ENCODE measurements at regions not wholly inside any gene's neighbourhood (a gene's known extent, or its start where the extent isn't known, plus 50 kb on each side); places are given as distances from the start of the nearest gene placed in this dataset.

DNA sequence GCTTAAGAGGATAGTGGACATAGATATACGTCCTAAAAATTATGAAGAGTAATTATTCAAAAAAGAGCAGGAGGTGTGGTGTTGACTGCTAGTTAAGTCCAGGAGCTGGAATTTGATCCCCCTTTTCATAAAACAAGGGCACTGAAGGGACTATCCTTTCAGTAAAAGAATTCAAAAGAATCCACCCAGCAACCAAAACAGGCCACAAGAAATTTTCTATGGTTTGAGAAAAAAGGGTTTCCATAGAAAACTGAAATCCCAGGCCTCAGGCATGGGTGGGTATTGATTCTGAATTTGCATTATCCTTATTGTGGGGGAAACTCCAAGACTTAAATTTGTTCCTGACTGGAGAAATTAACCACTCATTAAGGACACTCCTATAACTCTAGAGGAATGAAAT, 269.0 kb upstream of the MPDZ start:
- no peak for TF ChIP-seq CTCF (IDR thresholded peaks at IDR 0.05; ENCODE audit: insufficient read depth, low read depth, low read length, missing control alignments)
- no peak for DNase-seq (ENCODE audit: low read depth)
- H3K4me3 ChIP-seq (ENCODE audit: low read length) = no peak overlapping the region

DNA sequence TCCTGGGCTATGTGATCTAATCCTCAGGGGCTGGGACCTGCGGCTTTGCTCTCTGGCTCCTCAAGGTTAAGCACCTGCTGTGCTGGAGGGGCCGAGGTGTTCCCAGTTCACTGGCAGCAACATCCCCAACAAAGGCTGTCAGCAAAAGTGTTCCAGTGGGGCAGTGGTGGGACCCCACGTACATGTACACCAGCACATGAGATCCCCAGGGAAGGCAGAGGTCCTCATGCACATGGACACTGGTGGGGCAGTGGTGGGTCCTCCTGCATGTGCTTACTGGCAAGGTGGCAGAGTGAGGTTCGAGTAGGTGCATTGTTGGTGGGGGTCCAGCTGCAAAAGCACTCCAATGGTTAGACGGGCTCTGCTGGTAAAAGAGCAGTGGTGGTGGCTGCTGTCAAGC, 255.6 kb upstream of the MPDZ start:
- H3K4me3 ChIP-seq (ENCODE audit: low read length) = no peak overlapping the region
- no peak for TF ChIP-seq CTCF (IDR thresholded peaks at IDR 0.05; ENCODE audit: insufficient read depth, low read depth, low read length, missing control alignments)

DNA sequence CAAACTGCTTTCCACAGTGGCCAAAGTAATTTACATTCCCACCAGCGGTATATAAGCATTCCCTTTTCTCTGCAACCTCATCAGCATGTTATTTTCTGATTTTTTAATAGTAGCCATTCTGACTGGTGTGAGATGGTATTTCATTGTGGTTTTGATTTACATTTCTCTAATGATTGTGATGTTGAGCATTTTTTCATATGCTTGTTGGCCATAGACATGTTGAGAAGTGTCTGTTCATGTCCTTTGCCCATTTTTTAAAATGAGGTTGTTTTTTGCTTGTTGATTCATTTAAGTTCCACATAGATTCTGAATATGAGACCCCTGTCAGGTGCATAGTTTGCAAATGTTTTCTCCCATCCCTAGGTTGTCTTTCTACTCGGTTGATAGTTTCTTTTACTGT, 254.5 kb upstream of the MPDZ start:
- DNase-seq (ENCODE audit: low read depth) = peak; percentile 44
- no peak for TF ChIP-seq CTCF (IDR thresholded peaks at IDR 0.05; ENCODE audit: insufficient read depth, low read depth, low read length, missing control alignments)
- no peak overlapping the region for H3K4me3 ChIP-seq (ENCODE audit: low read length)

More for the DNA sequence above, 255.6 kb upstream of the MPDZ start:
- DNase-seq (ENCODE audit: low read depth) = no peak

GRCh38 chr9:13532407-13532806, 252.9 kb upstream of the MPDZ start:
- DNase-seq (ENCODE audit: low read depth) = peak; percentile 46
- no peak overlapping the region for H3K4me3 ChIP-seq (ENCODE audit: low read length)
- TF ChIP-seq CTCF (IDR thresholded peaks at IDR 0.05; ENCODE audit: insufficient read depth, low read depth, low read length, missing control alignments) = no peak

- TF ChIP-seq CTCF (IDR thresholded peaks at IDR 0.05; ENCODE audit: insufficient read depth, low read depth, low read length, missing control alignments) = no peak
- peak; percentile 84 for DNase-seq (ENCODE audit: low read depth)
- H3K4me3 ChIP-seq (ENCODE audit: low read length) = no peak overlapping the region
Measured at GRCh38 chr9:13529321-13530104, 250.0 kb upstream of the MPDZ start.

DNA sequence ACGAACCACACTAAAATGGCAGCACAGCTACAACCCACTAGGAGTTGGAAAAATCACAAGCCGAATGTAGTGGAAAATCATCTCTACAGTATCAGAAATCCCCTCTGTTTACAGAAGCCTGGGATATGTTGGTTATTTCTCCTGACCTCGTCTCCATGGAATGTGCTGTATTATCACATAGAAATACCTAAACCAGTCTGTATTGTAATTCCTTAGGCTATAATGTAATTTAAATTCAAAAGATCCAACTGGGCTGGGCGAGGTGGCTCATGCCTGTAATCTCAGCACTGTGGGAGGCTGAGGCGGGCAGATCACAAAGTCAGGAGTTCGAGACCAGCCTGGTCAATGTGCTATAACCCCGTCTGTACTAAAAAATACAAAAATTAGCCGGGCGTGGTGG, 244.8 kb upstream of the MPDZ start:
- H3K4me3 ChIP-seq (ENCODE audit: low read length) = no peak overlapping the region
- DNase-seq (ENCODE audit: low read depth) = peak; percentile 26
- no peak for TF ChIP-seq CTCF (IDR thresholded peaks at IDR 0.05; ENCODE audit: insufficient read depth, low read depth, low read length, missing control alignments)

- DNase-seq (ENCODE audit: low read depth) = no peak
- H3K4me3 ChIP-seq (ENCODE audit: low read length) = no peak overlapping the region
- no peak for TF ChIP-seq CTCF (IDR thresholded peaks at IDR 0.05; ENCODE audit: insufficient read depth, low read depth, low read length, missing control alignments)
Measured at GRCh38 chr9:13520069-13520468, 240.6 kb upstream of the MPDZ start.

All from epithelial cell of esophagus (primary cell).